ENCODE measurements at regions not wholly inside any gene's neighbourhood (a gene's known extent, or its start where the extent isn't known, plus 50 kb on each side); places are given as distances from the start of the nearest gene placed in this dataset.
A peak's percentile ranks its signal among the peaks of the same experiment; 100 is the strongest.

- Mint-ChIP-seq H3K4me1 (ENCODE audit: low read depth) (no peaks in the 10 kb centered on the region), H3K9me3 (no peaks in the 10 kb centered on the region), H3K4me3 (no peak overlapping the region), H3K27ac (no peak overlapping the region), H3K36me3 (ENCODE audit: low read depth) (no peaks in the 10 kb centered on the region), H3K27me3 (ENCODE audit: insufficient read depth) (peaks cover 29% of the 10 kb centered on the region)
- no peak for TF ChIP-seq CTCF (IDR thresholded peaks at IDR 0.05)
- DNase-seq, result no peak
Observed at GRCh38 chr5:74007193-74007592, 381.2 kb downstream of the ARHGEF28 start.

GRCh38 chr5:73999297-73999696 lies 373.3 kb downstream of the ARHGEF28 start:
- no peak for DNase-seq
- no peaks in the 10 kb centered on the region for H3K36me3 Mint-ChIP-seq (ENCODE audit: low read depth)
- no peak overlapping the region for H3K4me3 Mint-ChIP-seq
- no peaks in the 10 kb centered on the region for H3K9me3 Mint-ChIP-seq
- peaks cover 43% of the 10 kb centered on the region for H3K27me3 Mint-ChIP-seq (ENCODE audit: insufficient read depth)
- TF ChIP-seq CTCF (IDR thresholded peaks at IDR 0.05), result no peak
- H3K27ac Mint-ChIP-seq, result no peak overlapping the region
- no peaks in the 10 kb centered on the region for H3K4me1 Mint-ChIP-seq (ENCODE audit: low read depth)

GRCh38 chr5:73998489-73998888 lies 372.5 kb downstream of the ARHGEF28 start:
- H3K4me1 Mint-ChIP-seq (ENCODE audit: low read depth), result no peaks in the 10 kb centered on the region
- DNase-seq, result no peak
- no peak for TF ChIP-seq CTCF (IDR thresholded peaks at IDR 0.05)
- H3K27me3 Mint-ChIP-seq (ENCODE audit: insufficient read depth), result peaks cover 43% of the 10 kb centered on the region
- peaks cover 3% of the 10 kb centered on the region; the same call in 1 of the 2 replicates for H3K9me3 Mint-ChIP-seq
- H3K36me3 Mint-ChIP-seq (ENCODE audit: low read depth), result no peaks in the 10 kb centered on the region
- no peak overlapping the region for H3K4me3 Mint-ChIP-seq
- no peak overlapping the region for H3K27ac Mint-ChIP-seq

- Mint-ChIP-seq H3K4me3 (no peak overlapping the region), H3K36me3 (ENCODE audit: low read depth) (no peaks in the 10 kb centered on the region), H3K9me3 (peaks cover 4% of the 10 kb centered on the region; the same call in 1 of the 2 replicates), H3K4me1 (ENCODE audit: low read depth) (no peaks in the 10 kb centered on the region), H3K27ac (no peak overlapping the region), H3K27me3 (ENCODE audit: insufficient read depth) (peaks cover 41% of the 10 kb centered on the region)
- DNase-seq, result peak; percentile 4
- no peak for TF ChIP-seq CTCF (IDR thresholded peaks at IDR 0.05)
Observed at GRCh38 chr5:73997960-73998359, 372.0 kb downstream of the ARHGEF28 start.

- Mint-ChIP-seq H3K4me1 (ENCODE audit: low read depth) (no peaks in the 10 kb centered on the region), H3K9me3 (peaks cover 4% of the 10 kb centered on the region; the same call in 1 of the 2 replicates), H3K27me3 (ENCODE audit: insufficient read depth) (peaks cover 38% of the 10 kb centered on the region), H3K27ac (no peak overlapping the region), H3K36me3 (ENCODE audit: low read depth) (no peaks in the 10 kb centered on the region), H3K4me3 (no peak overlapping the region)
- no peak for TF ChIP-seq CTCF (IDR thresholded peaks at IDR 0.05)
- DNase-seq, result no peak
Observed at GRCh38 chr5:73996151-73996755, 370.3 kb downstream of the ARHGEF28 start.
